ENCODE measurements at regions not wholly inside any gene's neighbourhood (a gene's known extent, or its start where the extent isn't known, plus 50 kb on each side); places are given as distances from the start of the nearest gene placed in this dataset.
A peak's percentile ranks its signal among the peaks of the same experiment; 100 is the strongest.
"Not testable (repeated sequence)": the region's sequence is repeated elsewhere in the genome, so short reads cannot be mapped to it uniquely, and the experiment has no call there.

GRCh38 chr15:75771054-75771453 is 58.4 kb upstream of the CSPG4 start:
- H3K27ac Mint-ChIP-seq; H3K9me3 Mint-ChIP-seq; H3K27ac ChIP-seq (ENCODE audit: low read depth in 1 of 2, low read length in 2 of 2); H3K4me1 ChIP-seq (ENCODE audit: control insufficient read depth in 1 of 2, insufficient read depth in 2 of 2, low read length in 2 of 2); DNase-seq; H3K79me2 ChIP-seq (ENCODE audit: insufficient read depth, low read length); H3K36me3 ChIP-seq (replicated peaks in 1 of 2; ENCODE audit: control insufficient read depth in 1 of 2, insufficient read depth in 2 of 2, low read length in 2 of 2); intact Hi-C loops (cut with micrococcal nuclease); H3K27me3 ChIP-seq (ENCODE audit: control insufficient read depth in 2 of 2, insufficient read depth in 2 of 2, low read length in 2 of 2); H4K20me1 ChIP-seq (ENCODE audit: insufficient read depth, low read length); H3K4me2 ChIP-seq (replicated peaks; ENCODE audit: extremely low read depth, low read length, poor library complexity, severe bottlenecking); H3K27me3 Mint-ChIP-seq (ENCODE audit: low read depth in 3 of 3); H3K36me3 Mint-ChIP-seq; H3K4me1 Mint-ChIP-seq; H2AFZ ChIP-seq (ENCODE audit: insufficient read depth, low read depth, low read length, poor library complexity, severe bottlenecking); H3K4me3 Mint-ChIP-seq; H3K4me3 ChIP-seq (replicated peaks in 1 of 3; ENCODE audit: low read depth in 2 of 3, low read length in 3 of 3); H3K9me3 ChIP-seq (replicated peaks in 1 of 2; ENCODE audit: control insufficient read depth in 1 of 2, insufficient read depth in 1 of 2, low read length in 2 of 2); H3K9ac ChIP-seq (ENCODE audit: insufficient read depth, low read length, poor library complexity, severe bottlenecking): not testable (repeated sequence)
- WGBS (ENCODE audit: insufficient coverage): 0% methylated on average over 1 of the region's 2 CpGs

GRCh38 chr15:75770131-75770530 is 57.5 kb upstream of the CSPG4 start:
- peak overlapping the region in 1 of 7 donors; percentile 25 for H3K27ac Mint-ChIP-seq
- 100% methylated on average over 1 of the region's 3 CpGs for WGBS (ENCODE audit: insufficient coverage)
- H3K4me1 ChIP-seq (ENCODE audit: control insufficient read depth in 1 of 2, insufficient read depth in 2 of 2, low read length in 2 of 2): no peaks in the 10 kb centered on the region

GRCh38 chr15:75768526-75768925 is 55.9 kb upstream of the CSPG4 start:
- H3K4me1 ChIP-seq (ENCODE audit: control insufficient read depth in 1 of 2, insufficient read depth in 2 of 2, low read length in 2 of 2); H3K9ac ChIP-seq (ENCODE audit: insufficient read depth, low read length, poor library complexity, severe bottlenecking); H2AFZ ChIP-seq (ENCODE audit: insufficient read depth, low read depth, low read length, poor library complexity, severe bottlenecking); H3K27me3 Mint-ChIP-seq (ENCODE audit: low read depth in 3 of 3); H3K79me2 ChIP-seq (ENCODE audit: insufficient read depth, low read length); intact Hi-C loops (cut with micrococcal nuclease); H3K27ac ChIP-seq (ENCODE audit: low read depth in 1 of 2, low read length in 2 of 2); H3K4me2 ChIP-seq (replicated peaks; ENCODE audit: extremely low read depth, low read length, poor library complexity, severe bottlenecking); H3K4me3 Mint-ChIP-seq; H3K4me3 ChIP-seq (replicated peaks in 1 of 3; ENCODE audit: low read depth in 2 of 3, low read length in 3 of 3); H3K27me3 ChIP-seq (ENCODE audit: control insufficient read depth in 2 of 2, insufficient read depth in 2 of 2, low read length in 2 of 2); H3K9me3 Mint-ChIP-seq; H3K36me3 ChIP-seq (replicated peaks in 1 of 2; ENCODE audit: control insufficient read depth in 1 of 2, insufficient read depth in 2 of 2, low read length in 2 of 2); H3K9me3 ChIP-seq (replicated peaks in 1 of 2; ENCODE audit: control insufficient read depth in 1 of 2, insufficient read depth in 1 of 2, low read length in 2 of 2); H3K36me3 Mint-ChIP-seq; H3K4me1 Mint-ChIP-seq; DNase-seq; H4K20me1 ChIP-seq (ENCODE audit: insufficient read depth, low read length): not testable (repeated sequence)
- peak overlapping the region in 1 of 7 donors; percentile 38 for H3K27ac Mint-ChIP-seq
- WGBS (ENCODE audit: insufficient coverage): 86% methylated on average over 1 of the region's 3 CpGs

More at GRCh38 chr15:75770131-75770530, 57.5 kb upstream of the CSPG4 start:
- no peaks in the 10 kb centered on the region for H3K9me3 Mint-ChIP-seq
- Histone ChIP-seq H3K4me2 (replicated peaks; ENCODE audit: extremely low read depth, low read length, poor library complexity, severe bottlenecking) (no peak overlapping the region), H4K20me1 (ENCODE audit: insufficient read depth, low read length) (no peaks in the 10 kb centered on the region), H3K27me3 (ENCODE audit: control insufficient read depth in 2 of 2, insufficient read depth in 2 of 2, low read length in 2 of 2) (no peaks in the 10 kb centered on the region), H3K36me3 (replicated peaks in 1 of 2; ENCODE audit: control insufficient read depth in 1 of 2, insufficient read depth in 2 of 2, low read length in 2 of 2) (no peaks in the 10 kb centered on the region), H2AFZ (ENCODE audit: insufficient read depth, low read depth, low read length, poor library complexity, severe bottlenecking) (no peak overlapping the region), H3K4me3 (replicated peaks in 1 of 3; ENCODE audit: low read depth in 2 of 3, low read length in 3 of 3) (no peak overlapping the region), H3K79me2 (ENCODE audit: insufficient read depth, low read length) (no peaks in the 10 kb centered on the region), H3K9ac (ENCODE audit: insufficient read depth, low read length, poor library complexity, severe bottlenecking) (no peak overlapping the region), H3K27ac (ENCODE audit: low read depth in 1 of 2, low read length in 2 of 2) (no peak overlapping the region), H3K9me3 (replicated peaks in 1 of 2; ENCODE audit: control insufficient read depth in 1 of 2, insufficient read depth in 1 of 2, low read length in 2 of 2) (no peaks in the 10 kb centered on the region)
- intact Hi-C loops (cut with micrococcal nuclease): no loop called here
- no peak for TF ChIP-seq CTCF (IDR thresholded peaks at IDR 0.05)
- H3K4me1 Mint-ChIP-seq: peaks cover 5% of the 10 kb centered on the region
- no peak overlapping the region for H3K4me3 Mint-ChIP-seq
- no peaks in the 10 kb centered on the region for H3K36me3 Mint-ChIP-seq
- no peak for DNase-seq
- peaks cover 0 to 2% (median 1%) of the 10 kb centered on the region in 3 donors for H3K27me3 Mint-ChIP-seq (ENCODE audit: low read depth in 3 of 3)

- 97% methylated on average over 7 of the region's 13 CpGs for WGBS (ENCODE audit: insufficient coverage)
Observed at GRCh38 chr15:75765551-75766305, 53.1 kb upstream of the CSPG4 start.

More at GRCh38 chr15:75765551-75766305, 53.1 kb upstream of the CSPG4 start:
- H3K4me1 Mint-ChIP-seq; H2AFZ ChIP-seq (ENCODE audit: insufficient read depth, low read depth, low read length, poor library complexity, severe bottlenecking); H3K9me3 ChIP-seq (replicated peaks in 1 of 2; ENCODE audit: control insufficient read depth in 1 of 2, insufficient read depth in 1 of 2, low read length in 2 of 2); DNase-seq; H3K27me3 Mint-ChIP-seq (ENCODE audit: low read depth in 3 of 3); H3K4me3 Mint-ChIP-seq; H3K27me3 ChIP-seq (ENCODE audit: control insufficient read depth in 2 of 2, insufficient read depth in 2 of 2, low read length in 2 of 2); H4K20me1 ChIP-seq (ENCODE audit: insufficient read depth, low read length); H3K4me1 ChIP-seq (ENCODE audit: control insufficient read depth in 1 of 2, insufficient read depth in 2 of 2, low read length in 2 of 2); H3K27ac Mint-ChIP-seq; H3K27ac ChIP-seq (ENCODE audit: low read depth in 1 of 2, low read length in 2 of 2); H3K36me3 ChIP-seq (replicated peaks in 1 of 2; ENCODE audit: control insufficient read depth in 1 of 2, insufficient read depth in 2 of 2, low read length in 2 of 2); intact Hi-C loops (cut with micrococcal nuclease); H3K79me2 ChIP-seq (ENCODE audit: insufficient read depth, low read length); H3K9me3 Mint-ChIP-seq; H3K36me3 Mint-ChIP-seq; H3K4me3 ChIP-seq (replicated peaks in 1 of 3; ENCODE audit: low read depth in 2 of 3, low read length in 3 of 3); H3K4me2 ChIP-seq (replicated peaks; ENCODE audit: extremely low read depth, low read length, poor library complexity, severe bottlenecking); H3K9ac ChIP-seq (ENCODE audit: insufficient read depth, low read length, poor library complexity, severe bottlenecking): not testable (repeated sequence)
